Endodermal cell (in vitro differentiated cells): ENCODE measurements at regions not wholly inside any gene's neighbourhood (a gene's known extent, or its start where the extent isn't known, plus 50 kb on each side); places are given as distances from the start of the nearest gene placed in this dataset.

ENCODE experiments used
- DNase-seq: peaks from one replicate; pipeline ENCODE4 v3.0.0-alpha.2; 2017
- H3K27ac ChIP-seq: 2 replicates; pipeline ENCODE4 v1.5.1; 2013; ENCODE audit warnings: mild to moderate bottlenecking, low read depth, low read length, moderate library complexity
- H3K27me3 ChIP-seq: 2 replicates; pipeline ENCODE4 v1.6.1; 2013; ENCODE audit warnings: mild to moderate bottlenecking, low read length, moderate library complexity; ENCODE audit not compliant: insufficient read depth, control insufficient read depth, poor library complexity, severe bottlenecking
- H3K36me3 ChIP-seq: 2 replicates; pipeline ENCODE4 v1.7.0; 2013; ENCODE audit warnings: mild to moderate bottlenecking, low read length, moderate library complexity; ENCODE audit not compliant: control insufficient read depth, insufficient read depth
- H3K4me1 ChIP-seq: one replicate; pipeline ENCODE4 v1.7.0; 2013; ENCODE audit warnings: low read length; ENCODE audit not compliant: control insufficient read depth, insufficient read depth
- H3K4me3 ChIP-seq: 2 replicates; pipeline ENCODE4 v1.5.1; 2013; ENCODE audit warnings: mild to moderate bottlenecking, low read length, moderate library complexity
- H3K9ac ChIP-seq: 2 replicates; pipeline ENCODE4 v1.6.1; 2013; ENCODE audit warnings: mild to moderate bottlenecking, low read length, moderate library complexity; ENCODE audit not compliant: poor library complexity, severe bottlenecking; ENCODE audit errors: extremely low read depth
- H3K9me3 ChIP-seq: 2 replicates; pipeline ENCODE4 v1.6.1; 2013; ENCODE audit warnings: mild to moderate bottlenecking, low read length, moderate library complexity; ENCODE audit not compliant: control insufficient read depth
- H3K27ac Mint-ChIP-seq: 2 replicates; pipeline ENCODE4 v1.8.0; 2020; ENCODE audit warnings: mixed read lengths
- H3K27me3 Mint-ChIP-seq: 2 replicates; pipeline ENCODE4 v1.8.0; 2021; ENCODE audit warnings: mild to moderate bottlenecking, mixed read lengths; ENCODE audit not compliant: insufficient read depth
- H3K36me3 Mint-ChIP-seq: 2 replicates; pipeline ENCODE4 v1.8.0; 2020; ENCODE audit warnings: low read depth, mixed read lengths
- H3K4me1 Mint-ChIP-seq: 2 replicates; pipeline ENCODE4 v1.8.0; 2020; ENCODE audit warnings: mixed read lengths
- H3K4me3 Mint-ChIP-seq: 2 replicates; pipeline ENCODE4 v1.8.0; 2020; ENCODE audit warnings: mild to moderate bottlenecking, moderate library complexity, mixed read lengths
- H3K9me3 Mint-ChIP-seq: 2 replicates; pipeline ENCODE4 v1.8.0; 2020; ENCODE audit warnings: mild to moderate bottlenecking, mixed read lengths
- CTCF ChIP-seq: fragments of 200-600 bp; sonication (generic); conservative IDR thresholded peaks from 2 replicates; pipeline ENCODE4 v1.5.0; 2021; ENCODE audit warnings: antibody characterized with exemption, mild to moderate bottlenecking
- WGBS, 2 experiments: methylation state at CpG; one replicate each; pipeline versions ENCODE4 v1.1.5 to v1.1.7; 2013; ENCODE audit warnings: missing lambda C conversion rate in 2 of 2, mixed read lengths in 1 of 2; ENCODE audit not compliant: insufficient coverage in 1 of 2, insufficient read length in 1 of 2; 5-methylcytosine and 5-hydroxymethylcytosine counted together

- Mint-ChIP-seq H3K9me3 (peaks cover 14% of the 10 kb centered on the region), H3K4me1 (peaks cover 11% of the 10 kb centered on the region), H3K4me3 (no peak overlapping the region), H3K27me3 (peaks cover 2% of the 10 kb centered on the region), H3K27ac (no peak overlapping the region), H3K36me3 (peaks cover 6% of the 10 kb centered on the region)
- TF ChIP-seq CTCF, result no peak
- WGBS, 2 experiments, result 87 to 89% methylated on average over 3 to 4 of the region's 4 CpGs
- H3K27ac ChIP-seq, result no peak overlapping the region
- H3K9ac ChIP-seq, result no peak overlapping the region
- no peaks in the 10 kb centered on the region for H3K36me3 ChIP-seq
- H3K9me3 ChIP-seq, result no peaks in the 10 kb centered on the region
- no peaks in the 10 kb centered on the region for H3K4me1 ChIP-seq
- H3K27me3 ChIP-seq, result no peaks in the 10 kb centered on the region
- no peak for DNase-seq
- H3K4me3 ChIP-seq, result no peak overlapping the region
Observed at GRCh38 chr12:20196767-20197166, 171.6 kb upstream of the PDE3A start.

- Mint-ChIP-seq H3K36me3 (peaks cover 6% of the 10 kb centered on the region), H3K4me1 (peaks cover 11% of the 10 kb centered on the region), H3K4me3 (no peak overlapping the region), H3K27me3 (peaks cover 3% of the 10 kb centered on the region), H3K27ac (no peak overlapping the region), H3K9me3 (peaks cover 16% of the 10 kb centered on the region)
- H3K27ac ChIP-seq, result no peak overlapping the region
- H3K9me3 ChIP-seq, result no peaks in the 10 kb centered on the region
- no peak for TF ChIP-seq CTCF
- no peak overlapping the region for H3K4me3 ChIP-seq
- no peaks in the 10 kb centered on the region for H3K4me1 ChIP-seq
- no peaks in the 10 kb centered on the region for H3K27me3 ChIP-seq
- no peak for DNase-seq
- H3K9ac ChIP-seq, result no peak overlapping the region
- no peaks in the 10 kb centered on the region for H3K36me3 ChIP-seq
Observed at GRCh38 chr12:20197411-20197810, 170.9 kb upstream of the PDE3A start.

- H3K9me3 ChIP-seq, result no peaks in the 10 kb centered on the region
- DNase-seq, result no peak
- no peaks in the 10 kb centered on the region for H3K4me1 ChIP-seq
- H3K4me1 Mint-ChIP-seq, result peaks cover 9% of the 10 kb centered on the region
- H3K36me3 ChIP-seq, result no peaks in the 10 kb centered on the region
- no peak overlapping the region for H3K27ac ChIP-seq
- H3K4me3 ChIP-seq, result no peak overlapping the region
- peaks cover 21% of the 10 kb centered on the region for H3K9me3 Mint-ChIP-seq
- H3K9ac ChIP-seq, result no peak overlapping the region
- TF ChIP-seq CTCF, result no peak
- WGBS, 2 experiments, result 84% methylated on average over 3 of the region's 3 CpGs; no CpG with 5 or more reads in 1 of the 2 experiments
- peaks cover 3% of the 10 kb centered on the region for H3K27me3 Mint-ChIP-seq
- peaks cover 6% of the 10 kb centered on the region for H3K36me3 Mint-ChIP-seq
- no peaks in the 10 kb centered on the region for H3K27me3 ChIP-seq
- no peak overlapping the region for H3K4me3 Mint-ChIP-seq
- no peak overlapping the region for H3K27ac Mint-ChIP-seq
Observed at GRCh38 chr12:20199780-20200179, 168.6 kb upstream of the PDE3A start.
